Natural killer cell (primary cell): ENCODE measurements at regions not wholly inside any gene's neighbourhood (a gene's known extent, or its start where the extent isn't known, plus 50 kb on each side); places are given as distances from the start of the nearest gene placed in this dataset.

Experiments used
- ATAC-seq, 3 donors: fragments of 150-1000 bp in 2 of 3; fragments of 200-7000 bp in 1 of 3; cut with Tn5 transposase; 1 replicate in 1 of 3; 2 replicates in 2 of 3; pipeline ENCODE4 v1.10.0; 2021; ENCODE audit warnings: mild to moderate bottlenecking in 2 of 3, moderate library complexity in 2 of 3
- DNase-seq, 2 donors: peaks; one replicate each; pipeline versions ENCODE4 v3.0.0 to v3.0.0-alpha.2; 2013 to 2021; ENCODE audit warnings: mixed read lengths in 1 of 2
- H3K27ac ChIP-seq: one replicate; pipeline ENCODE4 v1.5.1; 2013; ENCODE audit warnings: mild to moderate bottlenecking, low read length
- H3K27me3 ChIP-seq: one replicate; pipeline ENCODE4 v1.6.1; 2013; ENCODE audit warnings: low read length; ENCODE audit not compliant: control insufficient read depth, insufficient read depth
- H3K36me3 ChIP-seq: one replicate; pipeline ENCODE4 v1.6.1; 2013; ENCODE audit warnings: low read length; ENCODE audit not compliant: control insufficient read depth, insufficient read depth
- H3K4me1 ChIP-seq: one replicate; pipeline ENCODE4 v1.6.1; 2013; ENCODE audit warnings: low read length; ENCODE audit not compliant: control insufficient read depth, insufficient read depth
- H3K4me3 ChIP-seq: one replicate; pipeline ENCODE4 v1.5.1; 2013; ENCODE audit warnings: low read length
- H3K9me3 ChIP-seq: one replicate; pipeline ENCODE4 v1.6.1; 2013; ENCODE audit warnings: low read length; ENCODE audit not compliant: control insufficient read depth, insufficient read depth
- H3K27ac Mint-ChIP-seq, 2 donors: one replicate each; pipeline ENCODE4 v1.8.0; 2022; ENCODE audit warnings: mild to moderate bottlenecking in 2 of 2, mixed read lengths in 2 of 2, moderate library complexity in 1 of 2
- H3K27me3 Mint-ChIP-seq, 2 donors: one replicate each; pipeline ENCODE4 v1.8.0; 2022; ENCODE audit warnings: low read depth in 2 of 2, mixed read lengths in 2 of 2
- H3K36me3 Mint-ChIP-seq: one replicate; pipeline ENCODE4 v1.8.0; 2022; ENCODE audit warnings: mixed read lengths
- H3K4me1 Mint-ChIP-seq, 2 donors: one replicate each; pipeline ENCODE4 v1.8.0; 2022; ENCODE audit warnings: mixed read lengths in 2 of 2
- H3K4me3 Mint-ChIP-seq: one replicate; pipeline ENCODE4 v1.8.0; 2022; ENCODE audit warnings: mild to moderate bottlenecking, moderate library complexity, mixed read lengths
- H3K9me3 Mint-ChIP-seq, 2 donors: one replicate each; pipeline ENCODE4 v1.8.0; 2022; ENCODE audit warnings: mixed read lengths in 2 of 2
- WGBS: methylation state at CpG from one replicate; pipeline ENCODE4 v1.1.7; 2013; ENCODE audit warnings: missing lambda C conversion rate; ENCODE audit not compliant: insufficient coverage; 5-methylcytosine and 5-hydroxymethylcytosine counted together
- intact Hi-C: fragments of 100-400 bp; cut with micrococcal nuclease; formaldehyde crosslinking; loops from one replicate; pipeline ENCODE4 v1.14.2; 2022
- TF ChIP-seq, protein P1 (sequence below): fragments of 200-600 bp; IDR thresholded peaks from one replicate; pipeline ENCODE4 v1.8.0; 2022; ENCODE audit warnings: antibody characterized with exemption

- H3K4me3 Mint-ChIP-seq, result no peak overlapping the region
- Histone ChIP-seq H3K36me3 (no peaks in the 10 kb centered on the region), H3K27ac (no peak overlapping the region), H3K27me3 (no peaks in the 10 kb centered on the region), H3K4me3 (no peak overlapping the region), H3K4me1 (no peaks in the 10 kb centered on the region), H3K9me3 (no peaks in the 10 kb centered on the region)
- no peak overlapping the region for H3K27ac Mint-ChIP-seq
- peaks cover 4 to 16% of the 10 kb centered on the region in 2 donors for H3K27me3 Mint-ChIP-seq
- TF ChIP-seq, protein P1, sequence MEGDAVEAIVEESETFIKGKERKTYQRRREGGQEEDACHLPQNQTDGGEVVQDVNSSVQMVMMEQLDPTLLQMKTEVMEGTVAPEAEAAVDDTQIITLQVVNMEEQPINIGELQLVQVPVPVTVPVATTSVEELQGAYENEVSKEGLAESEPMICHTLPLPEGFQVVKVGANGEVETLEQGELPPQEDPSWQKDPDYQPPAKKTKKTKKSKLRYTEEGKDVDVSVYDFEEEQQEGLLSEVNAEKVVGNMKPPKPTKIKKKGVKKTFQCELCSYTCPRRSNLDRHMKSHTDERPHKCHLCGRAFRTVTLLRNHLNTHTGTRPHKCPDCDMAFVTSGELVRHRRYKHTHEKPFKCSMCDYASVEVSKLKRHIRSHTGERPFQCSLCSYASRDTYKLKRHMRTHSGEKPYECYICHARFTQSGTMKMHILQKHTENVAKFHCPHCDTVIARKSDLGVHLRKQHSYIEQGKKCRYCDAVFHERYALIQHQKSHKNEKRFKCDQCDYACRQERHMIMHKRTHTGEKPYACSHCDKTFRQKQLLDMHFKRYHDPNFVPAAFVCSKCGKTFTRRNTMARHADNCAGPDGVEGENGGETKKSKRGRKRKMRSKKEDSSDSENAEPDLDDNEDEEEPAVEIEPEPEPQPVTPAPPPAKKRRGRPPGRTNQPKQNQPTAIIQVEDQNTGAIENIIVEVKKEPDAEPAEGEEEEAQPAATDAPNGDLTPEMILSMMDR, result no peak
- intact Hi-C loops, result no loop called here
- WGBS, result 97% methylated on average over 5 of the region's 8 CpGs
- no peak for DNase-seq
- no peaks in the 10 kb centered on the region for H3K36me3 Mint-ChIP-seq
- H3K4me1 Mint-ChIP-seq, result no peaks in the 10 kb centered on the region
- no peaks in the 10 kb centered on the region for H3K9me3 Mint-ChIP-seq
- ATAC-seq, result no peak
Observed at GRCh38 chr10:128875030-128875744, 591.9 kb upstream of the MGMT start.

DNA sequence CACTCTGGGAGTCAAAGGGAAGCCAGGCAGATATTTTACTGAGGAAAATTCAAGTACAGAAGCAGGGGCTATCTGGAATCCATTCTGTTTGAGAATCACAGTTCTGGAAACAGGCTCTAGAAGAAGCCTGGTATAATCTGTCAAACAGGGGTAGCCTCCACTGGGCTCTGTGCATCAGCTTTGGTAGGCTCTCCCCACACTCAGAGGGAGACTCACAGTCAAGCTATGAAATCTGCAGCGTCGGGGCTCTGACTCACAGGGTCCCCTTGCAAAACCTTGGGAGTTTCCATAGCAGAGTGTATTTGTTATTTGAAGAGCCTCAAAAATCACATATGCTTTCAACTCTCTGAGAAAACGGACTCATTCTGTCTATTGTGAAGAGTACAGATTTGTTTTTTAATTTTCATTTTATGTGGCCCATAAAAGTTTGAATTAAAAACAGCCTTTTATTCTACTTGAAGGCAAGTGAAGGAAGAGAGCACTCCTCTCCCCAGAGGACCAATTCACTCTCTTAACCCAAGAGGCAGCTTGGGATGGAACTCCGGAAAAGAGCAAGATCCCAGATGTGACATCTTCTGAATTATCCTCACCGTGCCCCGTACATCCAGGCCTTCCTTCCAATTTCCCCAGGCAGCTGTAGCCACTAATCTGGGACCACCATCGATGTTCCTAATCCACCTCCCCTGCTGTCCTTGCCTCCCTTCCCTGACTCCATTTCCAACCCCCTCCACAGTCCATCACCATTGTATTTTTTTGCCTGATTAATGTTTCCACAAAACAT, 590.9 kb upstream of the MGMT start:
- no peak for DNase-seq
- 92% methylated on average over 6 of the region's 7 CpGs for WGBS
- TF ChIP-seq, protein P1, result no peak

GRCh38 chr10:128877141-128877540, 589.9 kb upstream of the MGMT start:
- Histone ChIP-seq H3K27me3 (no peaks in the 10 kb centered on the region), H3K27ac (no peak overlapping the region), H3K4me3 (no peak overlapping the region), H3K4me1 (no peaks in the 10 kb centered on the region), H3K36me3 (no peaks in the 10 kb centered on the region), H3K9me3 (no peaks in the 10 kb centered on the region)
- no peak for ATAC-seq
- no peak for DNase-seq
- Mint-ChIP-seq H3K4me1 (no peaks in the 10 kb centered on the region), H3K4me3 (no peak overlapping the region), H3K27me3 (peaks cover 0 to 6% of the 10 kb centered on the region in 2 donors), H3K27ac (no peak overlapping the region), H3K36me3 (no peaks in the 10 kb centered on the region), H3K9me3 (no peaks in the 10 kb centered on the region)
- 86% methylated on average over 9 of the region's 10 CpGs for WGBS
- intact Hi-C loops, result no loop called here
- TF ChIP-seq, protein P1, result no peak

More for the DNA sequence above, 590.9 kb upstream of the MGMT start:
- H3K27ac Mint-ChIP-seq, result no peak overlapping the region
- H3K4me3 Mint-ChIP-seq, result no peak overlapping the region
- H3K36me3 ChIP-seq, result no peaks in the 10 kb centered on the region
- H3K27me3 Mint-ChIP-seq, result peaks cover 4 to 11% of the 10 kb centered on the region in 2 donors
- H3K4me1 ChIP-seq, result no peaks in the 10 kb centered on the region
- H3K9me3 Mint-ChIP-seq, result no peaks in the 10 kb centered on the region
- no peak overlapping the region for H3K4me3 ChIP-seq
- H3K9me3 ChIP-seq, result no peaks in the 10 kb centered on the region
- intact Hi-C loops, result no loop called here
- H3K36me3 Mint-ChIP-seq, result no peaks in the 10 kb centered on the region
- no peaks in the 10 kb centered on the region for H3K4me1 Mint-ChIP-seq
- H3K27me3 ChIP-seq, result no peaks in the 10 kb centered on the region
- ATAC-seq, result no peak
- H3K27ac ChIP-seq, result no peak overlapping the region
